HL-60 (cell line): ENCODE measurements at regions not wholly inside any gene's neighbourhood (a gene's known extent, or its start where the extent isn't known, plus 50 kb on each side); places are given as distances from the start of the nearest gene placed in this dataset.

Experiments used
- DNase-seq, 2 experiments: peaks; one replicate each; pipeline ENCODE4 v3.0.0-alpha.2; 2010 to 2020; ENCODE audit warnings: low read depth in 1 of 2, low spot score in 1 of 2
- H3K27ac ChIP-seq: fragments of 250-450 bp; sonication (Bioruptor Pico); replicated peaks from 2 replicates; pipeline ENCODE4 v1.5.1; 2020; ENCODE audit warnings: mild to moderate bottlenecking, moderate library complexity
- H3K27me3 ChIP-seq: fragments of 250-450 bp; sonication (Bioruptor Pico); 2 replicates; pipeline ENCODE4 v1.5.1; 2021; ENCODE audit warnings: mild to moderate bottlenecking, moderate library complexity; ENCODE audit not compliant: insufficient read depth, poor library complexity, severe bottlenecking
- H3K4me3 ChIP-seq: replicated peaks from 2 replicates; pipeline ENCODE4 v1.5.1; 2011; ENCODE audit warnings: mild to moderate bottlenecking, control low read depth, low read length; ENCODE audit not compliant: insufficient read depth
- CTCF ChIP-seq: IDR thresholded peaks from one replicate; pipeline ENCODE4 v1.5.1; 2011; ENCODE audit warnings: low read length, control low read depth, inconsistent platforms; ENCODE audit not compliant: insufficient read depth
- GABPA ChIP-seq: IDR thresholded peaks from 2 replicates; pipeline ENCODE4 v1.6.1; 2012; ENCODE audit warnings: low read depth
- POLR2AphosphoS5 ChIP-seq: IDR thresholded peaks from 2 replicates; pipeline ENCODE4 v1.6.1; 2012; ENCODE audit warnings: low read depth
- SPI1 ChIP-seq: IDR thresholded peaks from 2 replicates; pipeline ENCODE4 v1.6.1; 2012; ENCODE audit warnings: low read depth, mild to moderate bottlenecking, borderline replicate concordance
- TF ChIP-seq, protein P1 (sequence below): IDR thresholded peaks from 2 replicates; pipeline ENCODE4 v1.6.1; 2012; ENCODE audit warnings: low read depth; ENCODE audit not compliant: insufficient replicate concordance

GRCh38 chr5:167822241-167822640, 469.2 kb upstream of the WWC1 start:
- no peak for DNase-seq
- H3K4me3 ChIP-seq: no peak overlapping the region
- no peak overlapping the region for H3K27ac ChIP-seq
- TF ChIP-seq POLR2AphosphoS5: no peak
- no peak for TF ChIP-seq GABPA
- no peak for TF ChIP-seq SPI1
- no peaks in the 10 kb centered on the region for H3K27me3 ChIP-seq

- no peak for TF ChIP-seq POLR2AphosphoS5
- no peak for TF ChIP-seq CTCF
- no peak for TF ChIP-seq SPI1
- TF ChIP-seq GABPA: no peak
- TF ChIP-seq, protein P1, sequence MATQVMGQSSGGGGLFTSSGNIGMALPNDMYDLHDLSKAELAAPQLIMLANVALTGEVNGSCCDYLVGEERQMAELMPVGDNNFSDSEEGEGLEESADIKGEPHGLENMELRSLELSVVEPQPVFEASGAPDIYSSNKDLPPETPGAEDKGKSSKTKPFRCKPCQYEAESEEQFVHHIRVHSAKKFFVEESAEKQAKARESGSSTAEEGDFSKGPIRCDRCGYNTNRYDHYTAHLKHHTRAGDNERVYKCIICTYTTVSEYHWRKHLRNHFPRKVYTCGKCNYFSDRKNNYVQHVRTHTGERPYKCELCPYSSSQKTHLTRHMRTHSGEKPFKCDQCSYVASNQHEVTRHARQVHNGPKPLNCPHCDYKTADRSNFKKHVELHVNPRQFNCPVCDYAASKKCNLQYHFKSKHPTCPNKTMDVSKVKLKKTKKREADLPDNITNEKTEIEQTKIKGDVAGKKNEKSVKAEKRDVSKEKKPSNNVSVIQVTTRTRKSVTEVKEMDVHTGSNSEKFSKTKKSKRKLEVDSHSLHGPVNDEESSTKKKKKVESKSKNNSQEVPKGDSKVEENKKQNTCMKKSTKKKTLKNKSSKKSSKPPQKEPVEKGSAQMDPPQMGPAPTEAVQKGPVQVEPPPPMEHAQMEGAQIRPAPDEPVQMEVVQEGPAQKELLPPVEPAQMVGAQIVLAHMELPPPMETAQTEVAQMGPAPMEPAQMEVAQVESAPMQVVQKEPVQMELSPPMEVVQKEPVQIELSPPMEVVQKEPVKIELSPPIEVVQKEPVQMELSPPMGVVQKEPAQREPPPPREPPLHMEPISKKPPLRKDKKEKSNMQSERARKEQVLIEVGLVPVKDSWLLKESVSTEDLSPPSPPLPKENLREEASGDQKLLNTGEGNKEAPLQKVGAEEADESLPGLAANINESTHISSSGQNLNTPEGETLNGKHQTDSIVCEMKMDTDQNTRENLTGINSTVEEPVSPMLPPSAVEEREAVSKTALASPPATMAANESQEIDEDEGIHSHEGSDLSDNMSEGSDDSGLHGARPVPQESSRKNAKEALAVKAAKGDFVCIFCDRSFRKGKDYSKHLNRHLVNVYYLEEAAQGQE: no peak
- Histone ChIP-seq H3K27me3 (no peaks in the 10 kb centered on the region), H3K27ac (no peak overlapping the region), H3K4me3 (no peak overlapping the region)
- DNase-seq: no peak
Observed at GRCh38 chr5:167823405-167823804, 468.0 kb upstream of the WWC1 start.

- TF ChIP-seq POLR2AphosphoS5 (no peak), GABPA (no peak), CTCF (no peak), SPI1 (no peak)
- TF ChIP-seq, protein P1: no peak
- Histone ChIP-seq H3K27ac (no peak overlapping the region), H3K4me3 (no peak overlapping the region), H3K27me3 (no peaks in the 10 kb centered on the region)
- no peak for DNase-seq
Observed at GRCh38 chr5:167827766-167828165, 463.7 kb upstream of the WWC1 start.

GRCh38 chr5:167831754-167832504, 459.5 kb upstream of the WWC1 start:
- no peak overlapping the region for H3K27ac ChIP-seq
- TF ChIP-seq POLR2AphosphoS5 (no peak), GABPA (no peak), CTCF (no peak), SPI1 (no peak)
- TF ChIP-seq, protein P1: no peak
- no peak for DNase-seq
- no peaks in the 10 kb centered on the region for H3K27me3 ChIP-seq
- H3K4me3 ChIP-seq: no peak overlapping the region
